Ovary (tissue), 3 donors: ENCODE measurements at regions not wholly inside any gene's neighbourhood (a gene's known extent, or its start where the extent isn't known, plus 50 kb on each side); places are given as distances from the start of the nearest gene placed in this dataset.

ENCODE experiments used
- EP300 ChIP-seq: sonication (generic); formaldehyde crosslinking; IDR thresholded peaks from one replicate; pipeline ENCODE4 v1.6.1; 2017; ENCODE audit warnings: antibody characterized with exemption
- POLR2A ChIP-seq: fragments of 450-650 bp; IDR thresholded peaks from one replicate; pipeline ENCODE4 v1.6.1; 2017; ENCODE audit warnings: antibody characterized with exemption, mild to moderate bottlenecking, moderate library complexity
- TF ChIP-seq, protein P1 (sequence below), 3 donors: fragments of 450-650 bp in 2 of 3; fragments of 200-600 bp in 1 of 3; IDR thresholded peaks; one replicate each; pipeline versions ENCODE4 v1.5.1 to v1.8.0; 2016 to 2022; ENCODE audit warnings: antibody characterized with exemption in 3 of 3, mild to moderate bottlenecking in 1 of 3
- donor health status: DM: no; HTN: no; CAD: no.

DNA sequence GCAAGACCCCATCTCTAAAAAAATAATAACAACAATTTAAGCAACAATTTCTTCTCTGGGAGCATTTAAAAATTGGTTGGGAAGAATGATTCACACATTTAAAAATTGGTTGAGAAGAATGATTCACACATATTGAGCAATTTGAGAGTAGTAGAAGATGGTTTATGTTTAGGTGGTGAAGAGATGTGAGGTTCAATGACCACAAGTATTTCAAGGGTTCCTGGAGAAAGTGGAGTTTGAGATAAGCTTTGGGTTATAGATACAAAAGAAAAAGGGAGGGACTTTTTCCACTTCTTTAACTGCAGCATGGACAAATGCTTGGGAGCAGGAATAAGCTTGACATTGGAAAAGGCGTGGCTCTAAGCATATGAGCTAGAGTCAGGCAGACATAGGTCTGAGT is 145.7 kb upstream of the NPHP3 start:
- TF ChIP-seq, protein P1, sequence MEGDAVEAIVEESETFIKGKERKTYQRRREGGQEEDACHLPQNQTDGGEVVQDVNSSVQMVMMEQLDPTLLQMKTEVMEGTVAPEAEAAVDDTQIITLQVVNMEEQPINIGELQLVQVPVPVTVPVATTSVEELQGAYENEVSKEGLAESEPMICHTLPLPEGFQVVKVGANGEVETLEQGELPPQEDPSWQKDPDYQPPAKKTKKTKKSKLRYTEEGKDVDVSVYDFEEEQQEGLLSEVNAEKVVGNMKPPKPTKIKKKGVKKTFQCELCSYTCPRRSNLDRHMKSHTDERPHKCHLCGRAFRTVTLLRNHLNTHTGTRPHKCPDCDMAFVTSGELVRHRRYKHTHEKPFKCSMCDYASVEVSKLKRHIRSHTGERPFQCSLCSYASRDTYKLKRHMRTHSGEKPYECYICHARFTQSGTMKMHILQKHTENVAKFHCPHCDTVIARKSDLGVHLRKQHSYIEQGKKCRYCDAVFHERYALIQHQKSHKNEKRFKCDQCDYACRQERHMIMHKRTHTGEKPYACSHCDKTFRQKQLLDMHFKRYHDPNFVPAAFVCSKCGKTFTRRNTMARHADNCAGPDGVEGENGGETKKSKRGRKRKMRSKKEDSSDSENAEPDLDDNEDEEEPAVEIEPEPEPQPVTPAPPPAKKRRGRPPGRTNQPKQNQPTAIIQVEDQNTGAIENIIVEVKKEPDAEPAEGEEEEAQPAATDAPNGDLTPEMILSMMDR (IDR thresholded peaks at IDR 0.05): no peak
- TF ChIP-seq POLR2A (no peak), EP300 (no peak)
